Breast epithelium (tissue), 4 donors: ENCODE measurements at regions not wholly inside any gene's neighbourhood (a gene's known extent, or its start where the extent isn't known, plus 50 kb on each side); places are given as distances from the start of the nearest gene placed in this dataset.

ENCODE experiments used
- DNase-seq, 2 donors: peaks; one replicate each; pipeline ENCODE4 v3.0.0-alpha.2; 2019; ENCODE audit warnings: low spot score in 2 of 2
- H3K27ac ChIP-seq, 2 donors: fragments of 200-600 bp; sonication (generic) in 1 of 2; one replicate each; pipeline ENCODE4 v1.5.1; 2016 to 2019; ENCODE audit warnings: mild to moderate bottlenecking in 1 of 2
- H3K27me3 ChIP-seq, 2 donors: fragments of 200-600 bp; sonication (generic) in 1 of 2; one replicate each; pipeline versions ENCODE4 v1.5.1 to v1.6.0; 2017 to 2019; ENCODE audit warnings: control low read depth in 1 of 2, mild to moderate bottlenecking in 1 of 2
- H3K36me3 ChIP-seq: fragments of 200-600 bp; one replicate; pipeline ENCODE4 v1.5.1; 2019
- H3K4me1 ChIP-seq, 2 donors: fragments of 200-600 bp; sonication (generic); one replicate each; pipeline ENCODE4 v1.5.1; 2016 to 2019; ENCODE audit warnings: control low read depth in 1 of 2
- H3K4me3 ChIP-seq, 3 donors: fragments of 200-600 bp; sonication (generic); 1 replicate in 2 of 3; 2 replicates in 1 of 3; pipeline ENCODE4 v1.5.1; 2016 to 2019; ENCODE audit warnings: mild to moderate bottlenecking in 3 of 3, moderate library complexity in 2 of 3
- H3K9me3 ChIP-seq, 2 donors: fragments of 200-600 bp; sonication (generic) in 1 of 2; one replicate each; pipeline ENCODE4 v1.5.1; 2016 to 2019; ENCODE audit warnings: control low read depth in 1 of 2
- POLR2A ChIP-seq: fragments of 450-650 bp; IDR thresholded peaks from one replicate; pipeline ENCODE4 v1.6.1; 2016; ENCODE audit warnings: antibody characterized with exemption, mild to moderate bottlenecking, moderate library complexity
- POLR2AphosphoS5 ChIP-seq, 3 donors: sonication (generic); formaldehyde crosslinking; IDR thresholded peaks; one replicate each; pipeline ENCODE4 v1.6.1; 2017; ENCODE audit warnings: antibody characterized with exemption in 3 of 3
- intact Hi-C: fragments of 100-400 bp; cut with DNase I; formaldehyde crosslinking; loops from one replicate; pipeline ENCODE4 v1.15.1; 2023; ENCODE audit warnings: low total_unique reads
- TF ChIP-seq, protein P1 (sequence below), 3 donors: fragments of 450-650 bp; IDR thresholded peaks; one replicate each; pipeline ENCODE4 v1.5.1; 2016 to 2017; ENCODE audit warnings: antibody characterized with exemption in 3 of 3, mild to moderate bottlenecking in 3 of 3, moderate library complexity in 3 of 3

- no peak for DNase-seq
- Histone ChIP-seq H3K36me3 (no peaks in the 10 kb centered on the region), H3K4me3 (no peak overlapping the region), H3K9me3 (no peaks in the 10 kb centered on the region), H3K4me1 (no peaks in the 10 kb centered on the region), H3K27ac (no peak overlapping the region), H3K27me3 (no peaks in the 10 kb centered on the region)
- no peak for TF ChIP-seq POLR2AphosphoS5 (IDR thresholded peaks at IDR 0.05)
- TF ChIP-seq, protein P1, sequence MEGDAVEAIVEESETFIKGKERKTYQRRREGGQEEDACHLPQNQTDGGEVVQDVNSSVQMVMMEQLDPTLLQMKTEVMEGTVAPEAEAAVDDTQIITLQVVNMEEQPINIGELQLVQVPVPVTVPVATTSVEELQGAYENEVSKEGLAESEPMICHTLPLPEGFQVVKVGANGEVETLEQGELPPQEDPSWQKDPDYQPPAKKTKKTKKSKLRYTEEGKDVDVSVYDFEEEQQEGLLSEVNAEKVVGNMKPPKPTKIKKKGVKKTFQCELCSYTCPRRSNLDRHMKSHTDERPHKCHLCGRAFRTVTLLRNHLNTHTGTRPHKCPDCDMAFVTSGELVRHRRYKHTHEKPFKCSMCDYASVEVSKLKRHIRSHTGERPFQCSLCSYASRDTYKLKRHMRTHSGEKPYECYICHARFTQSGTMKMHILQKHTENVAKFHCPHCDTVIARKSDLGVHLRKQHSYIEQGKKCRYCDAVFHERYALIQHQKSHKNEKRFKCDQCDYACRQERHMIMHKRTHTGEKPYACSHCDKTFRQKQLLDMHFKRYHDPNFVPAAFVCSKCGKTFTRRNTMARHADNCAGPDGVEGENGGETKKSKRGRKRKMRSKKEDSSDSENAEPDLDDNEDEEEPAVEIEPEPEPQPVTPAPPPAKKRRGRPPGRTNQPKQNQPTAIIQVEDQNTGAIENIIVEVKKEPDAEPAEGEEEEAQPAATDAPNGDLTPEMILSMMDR (IDR thresholded peaks at IDR 0.05): no peak
- intact Hi-C loops: loop anchor here (10.0 kb wide), 1 partner anchor 1215 kb away; no protein-coding TSS in a partner anchor
These were observed 187.4 kb downstream of the NEBL start for GRCh38 chr10:20709708-20710107.

GRCh38 chr10:20708305-20708704, 188.8 kb downstream of the NEBL start:
- Histone ChIP-seq H3K27ac (no peak overlapping the region), H3K4me3 (no peak overlapping the region), H3K36me3 (no peaks in the 10 kb centered on the region), H3K4me1 (no peaks in the 10 kb centered on the region), H3K9me3 (no peaks in the 10 kb centered on the region), H3K27me3 (no peaks in the 10 kb centered on the region)
- intact Hi-C loops: loop anchor here (10.0 kb wide), 1 partner anchor 1214 kb away; no protein-coding TSS in a partner anchor
- DNase-seq: no peak
- TF ChIP-seq POLR2AphosphoS5 (IDR thresholded peaks at IDR 0.05) (no peak), POLR2A (no peak)
- TF ChIP-seq, protein P1 (IDR thresholded peaks at IDR 0.05): no peak

DNA sequence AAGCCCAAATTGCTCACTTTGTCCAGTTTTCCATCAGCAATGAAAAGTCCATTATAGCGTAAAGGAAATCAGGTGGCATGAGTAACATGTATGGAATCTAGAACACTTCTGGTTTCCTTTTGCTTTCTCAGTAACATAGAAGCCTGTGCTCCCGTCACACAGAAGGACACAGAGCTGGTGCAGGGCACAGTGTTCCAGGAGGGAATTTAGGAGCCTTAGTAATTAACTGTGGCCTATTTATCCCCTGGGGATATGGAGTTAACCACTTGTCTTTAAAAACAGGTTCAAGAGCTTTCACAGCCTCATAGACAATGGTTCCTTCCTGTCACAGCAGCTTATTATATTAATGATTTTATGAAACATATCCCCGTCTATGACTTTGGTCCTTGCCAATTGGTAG, 189.9 kb downstream of the NEBL start:
- DNase-seq: no peak
- intact Hi-C loops: loop anchor here (10.0 kb wide), 1 partner anchor 1212 kb away; no protein-coding TSS in a partner anchor
- Histone ChIP-seq H3K9me3 (no peaks in the 10 kb centered on the region), H3K27ac (no peak overlapping the region), H3K4me3 (no peak overlapping the region), H3K36me3 (no peaks in the 10 kb centered on the region), H3K4me1 (no peaks in the 10 kb centered on the region), H3K27me3 (no peaks in the 10 kb centered on the region)
- TF ChIP-seq, protein P1 (IDR thresholded peaks at IDR 0.05): no peak
- TF ChIP-seq POLR2A (no peak), POLR2AphosphoS5 (IDR thresholded peaks at IDR 0.05) (no peak)

DNA sequence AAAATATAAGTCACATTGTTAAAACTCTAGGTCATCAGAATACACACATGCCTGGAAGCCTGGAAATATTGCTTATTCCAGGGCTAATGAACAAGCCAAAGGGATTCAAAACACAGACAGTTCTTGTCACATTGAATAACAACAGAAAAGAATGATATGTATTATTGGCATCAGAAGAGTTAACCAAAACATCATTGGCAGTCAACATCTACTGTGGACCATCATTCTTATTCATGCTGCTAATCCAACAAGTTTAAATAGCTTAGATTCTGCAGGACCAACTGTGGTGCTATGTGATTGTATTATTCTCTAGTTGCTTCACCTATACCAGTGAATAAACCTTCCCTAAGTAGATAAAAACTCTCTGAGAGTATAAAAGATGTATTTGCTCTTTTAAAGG, 198.3 kb downstream of the NEBL start:
- H3K4me3 ChIP-seq: no peak overlapping the region
- no peaks in the 10 kb centered on the region for H3K4me1 ChIP-seq
- H3K9me3 ChIP-seq: peaks cover 0 to 14% of the 10 kb centered on the region in 2 donors
- H3K36me3 ChIP-seq: no peaks in the 10 kb centered on the region
- H3K27ac ChIP-seq: no peak overlapping the region
- H3K27me3 ChIP-seq: no peaks in the 10 kb centered on the region
- no peak for DNase-seq
- TF ChIP-seq POLR2A (no peak), POLR2AphosphoS5 (IDR thresholded peaks at IDR 0.05) (no peak)
- TF ChIP-seq, protein P1 (IDR thresholded peaks at IDR 0.05): no peak
- intact Hi-C loops: no loop called here

GRCh38 chr10:20694296-20694695, 202.8 kb downstream of the NEBL start:
- H3K27ac ChIP-seq: no peak overlapping the region
- no peaks in the 10 kb centered on the region for H3K9me3 ChIP-seq
- intact Hi-C loops: no loop called here
- TF ChIP-seq POLR2A: no peak
- no peak for TF ChIP-seq POLR2AphosphoS5 (IDR thresholded peaks at IDR 0.05)
- TF ChIP-seq, protein P1 (IDR thresholded peaks at IDR 0.05): no peak
- no peak for DNase-seq
- no peaks in the 10 kb centered on the region for H3K4me1 ChIP-seq
- H3K27me3 ChIP-seq: no peaks in the 10 kb centered on the region
- H3K4me3 ChIP-seq: no peak overlapping the region
- H3K36me3 ChIP-seq: no peaks in the 10 kb centered on the region
